Peyer's patch (tissue), 4 donors: ENCODE measurements at regions not wholly inside any gene's neighbourhood (a gene's known extent, or its start where the extent isn't known, plus 50 kb on each side); places are given as distances from the start of the nearest gene placed in this dataset.

ENCODE experiments used
- POLR2A ChIP-seq, 2 donors: fragments of 450-650 bp; IDR thresholded peaks; one replicate each; pipeline ENCODE4 v1.5.1; 2017; ENCODE audit warnings: antibody characterized with exemption in 2 of 2, mild to moderate bottlenecking in 2 of 2, moderate library complexity in 2 of 2
- TF ChIP-seq, protein P1 (sequence below), 6 experiments: fragments of 450-650 bp in 4 of 6; fragments of 200-600 bp in 2 of 6; sonication (generic) in 1 of 6; IDR thresholded peaks; one replicate each; pipeline ENCODE4 v1.5.1; 2017 to 2019; ENCODE audit warnings: antibody characterized with exemption in 6 of 6, mild to moderate bottlenecking in 3 of 6, moderate library complexity in 1 of 6

DNA sequence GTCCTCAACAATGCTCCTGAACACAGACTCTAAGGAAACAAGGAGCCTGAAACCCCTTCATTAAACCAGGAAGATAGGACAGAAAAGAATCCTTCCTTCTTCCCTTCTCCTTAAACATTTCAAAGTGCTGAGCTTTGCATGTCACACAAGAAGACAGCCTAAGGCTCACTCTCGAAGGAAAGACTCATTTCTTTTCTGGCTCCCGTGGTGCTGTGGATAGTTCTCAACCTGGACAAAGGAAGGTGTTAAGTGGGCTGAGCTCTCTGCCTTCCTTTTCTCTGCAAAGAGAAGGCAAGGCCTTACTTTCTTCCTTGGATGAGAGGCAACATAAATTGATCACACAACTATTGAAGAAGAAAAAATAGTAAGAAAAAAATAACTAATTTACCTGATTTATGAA, 452.4 kb upstream of the DDI1 start:
- TF ChIP-seq, protein P1, sequence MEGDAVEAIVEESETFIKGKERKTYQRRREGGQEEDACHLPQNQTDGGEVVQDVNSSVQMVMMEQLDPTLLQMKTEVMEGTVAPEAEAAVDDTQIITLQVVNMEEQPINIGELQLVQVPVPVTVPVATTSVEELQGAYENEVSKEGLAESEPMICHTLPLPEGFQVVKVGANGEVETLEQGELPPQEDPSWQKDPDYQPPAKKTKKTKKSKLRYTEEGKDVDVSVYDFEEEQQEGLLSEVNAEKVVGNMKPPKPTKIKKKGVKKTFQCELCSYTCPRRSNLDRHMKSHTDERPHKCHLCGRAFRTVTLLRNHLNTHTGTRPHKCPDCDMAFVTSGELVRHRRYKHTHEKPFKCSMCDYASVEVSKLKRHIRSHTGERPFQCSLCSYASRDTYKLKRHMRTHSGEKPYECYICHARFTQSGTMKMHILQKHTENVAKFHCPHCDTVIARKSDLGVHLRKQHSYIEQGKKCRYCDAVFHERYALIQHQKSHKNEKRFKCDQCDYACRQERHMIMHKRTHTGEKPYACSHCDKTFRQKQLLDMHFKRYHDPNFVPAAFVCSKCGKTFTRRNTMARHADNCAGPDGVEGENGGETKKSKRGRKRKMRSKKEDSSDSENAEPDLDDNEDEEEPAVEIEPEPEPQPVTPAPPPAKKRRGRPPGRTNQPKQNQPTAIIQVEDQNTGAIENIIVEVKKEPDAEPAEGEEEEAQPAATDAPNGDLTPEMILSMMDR (IDR thresholded peaks at IDR 0.05), result no peak
- TF ChIP-seq POLR2A (IDR thresholded peaks at IDR 0.05), result no peak
